ENCODE measurements at regions not wholly inside any gene's neighbourhood (a gene's known extent, or its start where the extent isn't known, plus 50 kb on each side); places are given as distances from the start of the nearest gene placed in this dataset.

DNA sequence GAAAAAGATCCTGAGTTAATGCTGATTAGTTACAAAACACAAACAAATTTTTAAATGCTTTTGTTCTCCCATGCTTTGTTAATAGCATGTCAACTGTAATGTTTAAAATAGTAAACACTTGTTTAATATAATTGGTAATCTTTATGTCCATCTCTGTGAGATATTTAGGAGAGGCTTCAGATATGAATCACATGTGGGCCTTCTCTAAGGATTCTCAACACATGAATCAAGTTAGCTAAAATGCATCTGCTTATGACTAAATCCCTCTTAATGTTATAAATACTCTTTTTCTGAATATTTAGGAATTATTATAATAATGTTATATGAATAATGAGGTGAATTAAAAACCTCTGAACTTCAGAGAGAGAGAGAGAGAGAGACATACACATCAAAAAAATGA lies 345.9 kb upstream of the MANEA start:
- no peak for FAIRE-seq
- Histone ChIP-seq H3K27me3 (ENCODE audit: control insufficient read depth in 1 of 2, insufficient read depth in 2 of 2, low read length in 2 of 2) (no peaks in the 10 kb centered on the region), H4K20me1 (ENCODE audit: insufficient read depth, low read length) (no peaks in the 10 kb centered on the region), H3K4me1 (ENCODE audit: insufficient read depth, low read length) (no peaks in the 10 kb centered on the region), H3K9me3 (ENCODE audit: low read length) (no peaks in the 10 kb centered on the region), H2AFZ (ENCODE audit: low read length) (no peak overlapping the region), H3K4me2 (ENCODE audit: low read depth, low read length) (no peak overlapping the region), H3K9ac (ENCODE audit: insufficient read depth, low read depth, low read length) (no peak overlapping the region), H3K79me2 (ENCODE audit: insufficient read depth, low read length) (no peaks in the 10 kb centered on the region), H3K36me3 (replicated peaks in 1 of 2; ENCODE audit: control insufficient read depth in 1 of 2, insufficient read depth in 2 of 2, low read length in 2 of 2) (no peaks in the 10 kb centered on the region), H3K27ac (ENCODE audit: extremely low read length, insufficient read depth, low read length) (no peak overlapping the region), H3K4me3 (replicated peaks in 1 of 3; ENCODE audit: insufficient read depth in 1 of 3, low read depth in 2 of 3, low read length in 3 of 3) (no peak overlapping the region)
- ChIA-PET CTCF (ENCODE audit: low intra/inter-chr PET ratio, low total read pairs) (no interaction called here), POLR2A (no interaction called here)
- no TSS peak for BruUV-seq (replicated peaks)
- ATAC-seq, result no peak
- TF ChIP-seq MTF1 (CRISPR knock-in tag; IDR thresholded peaks at IDR 0.05), result no peak
- TF ChIP-seq ZSCAN30 (CRISPR knock-in tag; IDR thresholded peaks at IDR 0.05), result no peak
- no peak for TF ChIP-seq ZFP37 (CRISPR knock-in tag; IDR thresholded peaks at IDR 0.05; ENCODE audit: borderline replicate concordance)
- no peak for TF ChIP-seq DNMT1 (CRISPR knock-in tag; IDR thresholded peaks at IDR 0.05)
- no peak for TF ChIP-seq GTF2F1 (IDR thresholded peaks at IDR 0.05; ENCODE audit: low read length)
- no peak for TF ChIP-seq ZNF44 (CRISPR knock-in tag; IDR thresholded peaks at IDR 0.05)
- no peak for TF ChIP-seq ZNF382 (CRISPR knock-in tag; IDR thresholded peaks at IDR 0.05; ENCODE audit: borderline replicate concordance)
- TF ChIP-seq ZBTB8A (CRISPR knock-in tag; IDR thresholded peaks at IDR 0.05; ENCODE audit: borderline replicate concordance, low read depth), result no peak
- TF ChIP-seq ZNF710 (CRISPR knock-in tag; IDR thresholded peaks at IDR 0.05; ENCODE audit: borderline replicate concordance), result no peak
- no peak for TF ChIP-seq ZNF136 (CRISPR knock-in tag; IDR thresholded peaks at IDR 0.05; ENCODE audit: low read depth)
- no peak for TF ChIP-seq ZNF225 (CRISPR knock-in tag; IDR thresholded peaks at IDR 0.05)
- TF ChIP-seq ZBTB10 (CRISPR knock-in tag; IDR thresholded peaks at IDR 0.05; ENCODE audit: borderline replicate concordance), result no peak
- no peak for TF ChIP-seq ATF7 (IDR thresholded peaks at IDR 0.05)
- TF ChIP-seq ATF7 (CRISPR knock-in tag; IDR thresholded peaks at IDR 0.05), result no peak
- TF ChIP-seq GTF3A (CRISPR knock-in tag; conservative IDR thresholded peaks at IDR 0.05), result no peak
- no peak for TF ChIP-seq ZNF788 (CRISPR knock-in tag; IDR thresholded peaks at IDR 0.05; ENCODE audit: borderline replicate concordance)
- TF ChIP-seq KLF9 (CRISPR knock-in tag; IDR thresholded peaks at IDR 0.05; ENCODE audit: low read depth), result no peak
- no peak for TF ChIP-seq ZNF276 (CRISPR knock-in tag; IDR thresholded peaks at IDR 0.05; ENCODE audit: low read depth)
- no peak for DNase-seq (ENCODE audit: low spot score)
- intact Hi-C loops (cut with micrococcal nuclease; ENCODE audit: unreplicated experiment), result no loop called here
- in situ Hi-C loops (cut with HindIII; ENCODE audit: extremely low pct_ligation_motif_present, low pct_unique_long_range_greater_than_20kb), result no loop called here
